Gastroesophageal sphincter (tissue), 3 donors: ENCODE measurements at regions not wholly inside any gene's neighbourhood (a gene's known extent, or its start where the extent isn't known, plus 50 kb on each side); places are given as distances from the start of the nearest gene placed in this dataset.

Experiments used
- EP300 ChIP-seq: sonication (generic); formaldehyde crosslinking; IDR thresholded peaks from one replicate; pipeline ENCODE4 v1.6.1; 2017; ENCODE audit warnings: antibody characterized with exemption, mild to moderate bottlenecking
- POLR2A ChIP-seq, 2 donors: fragments of 450-650 bp; IDR thresholded peaks; one replicate each; pipeline ENCODE4 v1.6.1; 2017; ENCODE audit warnings: antibody characterized with exemption in 2 of 2, mild to moderate bottlenecking in 2 of 2, moderate library complexity in 1 of 2
- POLR2AphosphoS5 ChIP-seq: sonication (generic); formaldehyde crosslinking; IDR thresholded peaks from one replicate; pipeline ENCODE4 v1.6.1; 2017; ENCODE audit warnings: antibody characterized with exemption
- TF ChIP-seq, protein P1 (sequence below), 4 experiments: fragments of 200-600 bp in 2 of 4; fragments of 450-650 bp in 2 of 4; sonication (generic) in 1 of 4; IDR thresholded peaks; one replicate each; pipeline ENCODE4 v1.5.1; 2017 to 2019; ENCODE audit warnings: antibody characterized with exemption in 4 of 4, mild to moderate bottlenecking in 2 of 4, moderate library complexity in 2 of 4

DNA sequence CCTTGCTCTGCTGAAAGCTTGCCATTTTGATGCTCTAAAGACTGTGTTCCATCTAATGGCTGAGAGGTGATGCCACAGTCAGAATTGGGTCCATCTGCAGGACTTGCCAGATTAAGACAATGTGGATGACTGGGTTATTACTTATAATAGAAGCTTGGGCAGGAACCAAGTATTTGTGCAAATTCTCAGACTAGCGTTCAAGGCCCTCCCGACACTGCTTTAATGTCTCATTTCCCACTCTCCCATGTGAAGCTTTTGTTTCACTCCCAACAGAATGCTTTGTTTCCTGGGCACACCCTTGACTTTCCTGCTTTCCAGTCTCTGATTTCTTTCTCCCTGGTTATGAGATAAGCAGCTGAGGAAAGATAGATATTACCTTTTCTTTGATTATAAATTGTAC lies 215.8 kb downstream of the KCNS3 start:
- TF ChIP-seq, protein P1, sequence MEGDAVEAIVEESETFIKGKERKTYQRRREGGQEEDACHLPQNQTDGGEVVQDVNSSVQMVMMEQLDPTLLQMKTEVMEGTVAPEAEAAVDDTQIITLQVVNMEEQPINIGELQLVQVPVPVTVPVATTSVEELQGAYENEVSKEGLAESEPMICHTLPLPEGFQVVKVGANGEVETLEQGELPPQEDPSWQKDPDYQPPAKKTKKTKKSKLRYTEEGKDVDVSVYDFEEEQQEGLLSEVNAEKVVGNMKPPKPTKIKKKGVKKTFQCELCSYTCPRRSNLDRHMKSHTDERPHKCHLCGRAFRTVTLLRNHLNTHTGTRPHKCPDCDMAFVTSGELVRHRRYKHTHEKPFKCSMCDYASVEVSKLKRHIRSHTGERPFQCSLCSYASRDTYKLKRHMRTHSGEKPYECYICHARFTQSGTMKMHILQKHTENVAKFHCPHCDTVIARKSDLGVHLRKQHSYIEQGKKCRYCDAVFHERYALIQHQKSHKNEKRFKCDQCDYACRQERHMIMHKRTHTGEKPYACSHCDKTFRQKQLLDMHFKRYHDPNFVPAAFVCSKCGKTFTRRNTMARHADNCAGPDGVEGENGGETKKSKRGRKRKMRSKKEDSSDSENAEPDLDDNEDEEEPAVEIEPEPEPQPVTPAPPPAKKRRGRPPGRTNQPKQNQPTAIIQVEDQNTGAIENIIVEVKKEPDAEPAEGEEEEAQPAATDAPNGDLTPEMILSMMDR (IDR thresholded peaks at IDR 0.05), result no peak
- TF ChIP-seq POLR2A (IDR thresholded peaks at IDR 0.05) (no peak), POLR2AphosphoS5 (no peak), EP300 (no peak)
